GM12892 (cell line): ENCODE measurements at regions not wholly inside any gene's neighbourhood (a gene's known extent, or its start where the extent isn't known, plus 50 kb on each side); places are given as distances from the start of the nearest gene placed in this dataset.

Experiments
- POLR2A ChIP-seq: IDR thresholded peaks from 2 replicates; pipeline ENCODE4 v1.6.1; 2011; ENCODE audit warnings: low read depth, low read length, control low read depth
- POLR2AphosphoS5 ChIP-seq: IDR thresholded peaks from 2 replicates; pipeline ENCODE4 v1.6.1; 2011; ENCODE audit warnings: low read depth, low read length, control low read depth

- TF ChIP-seq POLR2A (no peak), POLR2AphosphoS5 (no peak)
Measured at GRCh38 chr14:97532052-97532451, 734.9 kb downstream of the VRK1 start.
